PC-3 (cell line): ENCODE measurements at regions not wholly inside any gene's neighbourhood (a gene's known extent, or its start where the extent isn't known, plus 50 kb on each side); places are given as distances from the start of the nearest gene placed in this dataset.

Source experiments
- CTCF ChIP-seq: fragments of 300-600 bp; sonication (generic); conservative IDR thresholded peaks from 2 replicates; pipeline ENCODE4 v1.5.1; 2017; ENCODE audit warnings: antibody characterized with exemption, low read depth, mild to moderate bottlenecking, low read length
- EZH2 ChIP-seq: fragments of 300-600 bp; sonication (generic); IDR thresholded peaks from one replicate; pipeline ENCODE4 v1.6.1; 2017; ENCODE audit warnings: antibody characterized with exemption, mild to moderate bottlenecking, low read length; ENCODE audit not compliant: unreplicated experiment
- EZH2phosphoT487 ChIP-seq: fragments of 300-600 bp; sonication (generic); IDR thresholded peaks from 2 replicates; pipeline ENCODE4 v1.6.1; 2018; ENCODE audit warnings: mild to moderate bottlenecking, antibody characterized with exemption, low read length, borderline replicate concordance

- no peak for TF ChIP-seq CTCF
- TF ChIP-seq EZH2: no peak
- no peak for TF ChIP-seq EZH2phosphoT487
These were observed 142.5 kb upstream of the TNS3 start for GRCh38 chr7:47724335-47724982.
